Lower lobe of right lung (tissue), 2 donors: ENCODE measurements at regions not wholly inside any gene's neighbourhood (a gene's known extent, or its start where the extent isn't known, plus 50 kb on each side); places are given as distances from the start of the nearest gene placed in this dataset.

Source experiments
- ATAC-seq, 2 donors: fragments of 200-7000 bp; cut with Tn5 transposase; one replicate each; pipeline ENCODE4 v1.9.1; 2020 to 2022; ENCODE audit warnings: mild to moderate bottlenecking in 2 of 2, moderate library complexity in 2 of 2
- DNase-seq: peaks from one replicate; pipeline ENCODE4 v3.0.0-alpha.2; 2020
- H3K27ac ChIP-seq: fragments of 200-600 bp; one replicate; pipeline ENCODE4 v1.8.0; 2022
- H3K27me3 ChIP-seq: fragments of 200-600 bp; one replicate; pipeline ENCODE4 v1.8.0; 2022; ENCODE audit warnings: low read depth
- H3K36me3 ChIP-seq: fragments of 200-600 bp; one replicate; pipeline ENCODE4 v1.8.0; 2022; ENCODE audit warnings: mild to moderate bottlenecking
- H3K4me1 ChIP-seq: fragments of 200-600 bp; one replicate; pipeline ENCODE4 v1.8.0; 2022
- H3K4me3 ChIP-seq: fragments of 200-600 bp; one replicate; pipeline ENCODE4 v1.8.0; 2022; ENCODE audit warnings: mild to moderate bottlenecking
- H3K9me3 ChIP-seq: fragments of 200-600 bp; one replicate; pipeline ENCODE4 v1.8.0; 2022
- intact Hi-C: fragments of 100-400 bp; cut with DNase I; formaldehyde crosslinking; loops from one replicate; pipeline ENCODE4 v1.11.0; 2022
- TF ChIP-seq, protein P1 (sequence below): fragments of 200-600 bp; IDR thresholded peaks from one replicate; pipeline ENCODE4 v1.8.0; 2022; ENCODE audit warnings: antibody characterized with exemption, mild to moderate bottlenecking
- donor health status: DM: no; HTN: yes; CAD: no; lungs with severe emphysema.

DNA sequence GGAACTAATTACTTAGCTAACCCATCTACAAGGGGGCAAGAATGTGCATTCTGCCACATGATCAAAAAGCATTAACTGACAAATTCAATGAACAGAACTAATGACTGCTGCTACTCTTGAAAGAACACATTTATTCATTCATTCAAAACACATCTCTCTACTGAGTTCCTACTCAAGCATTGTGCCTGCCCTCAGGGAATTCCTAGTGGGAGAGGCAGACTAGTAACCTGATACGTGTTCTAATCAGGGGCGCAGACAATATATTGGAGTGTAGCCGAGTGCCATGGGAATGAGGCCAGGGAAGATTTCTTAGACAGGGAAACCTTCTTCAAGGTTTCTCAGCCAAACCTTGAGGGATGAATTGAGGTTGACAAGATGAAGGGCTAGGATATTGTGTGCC lies 56.7 kb upstream of the PAPPA start:
- ATAC-seq: no peak
- Histone ChIP-seq H3K4me3 (no peak overlapping the region), H3K9me3 (no peaks in the 10 kb centered on the region), H3K36me3 (no peaks in the 10 kb centered on the region), H3K27ac (no peak overlapping the region), H3K27me3 (no peaks in the 10 kb centered on the region), H3K4me1 (no peaks in the 10 kb centered on the region)
- DNase-seq: no peak
- intact Hi-C loops: no loop called here
- TF ChIP-seq, protein P1, sequence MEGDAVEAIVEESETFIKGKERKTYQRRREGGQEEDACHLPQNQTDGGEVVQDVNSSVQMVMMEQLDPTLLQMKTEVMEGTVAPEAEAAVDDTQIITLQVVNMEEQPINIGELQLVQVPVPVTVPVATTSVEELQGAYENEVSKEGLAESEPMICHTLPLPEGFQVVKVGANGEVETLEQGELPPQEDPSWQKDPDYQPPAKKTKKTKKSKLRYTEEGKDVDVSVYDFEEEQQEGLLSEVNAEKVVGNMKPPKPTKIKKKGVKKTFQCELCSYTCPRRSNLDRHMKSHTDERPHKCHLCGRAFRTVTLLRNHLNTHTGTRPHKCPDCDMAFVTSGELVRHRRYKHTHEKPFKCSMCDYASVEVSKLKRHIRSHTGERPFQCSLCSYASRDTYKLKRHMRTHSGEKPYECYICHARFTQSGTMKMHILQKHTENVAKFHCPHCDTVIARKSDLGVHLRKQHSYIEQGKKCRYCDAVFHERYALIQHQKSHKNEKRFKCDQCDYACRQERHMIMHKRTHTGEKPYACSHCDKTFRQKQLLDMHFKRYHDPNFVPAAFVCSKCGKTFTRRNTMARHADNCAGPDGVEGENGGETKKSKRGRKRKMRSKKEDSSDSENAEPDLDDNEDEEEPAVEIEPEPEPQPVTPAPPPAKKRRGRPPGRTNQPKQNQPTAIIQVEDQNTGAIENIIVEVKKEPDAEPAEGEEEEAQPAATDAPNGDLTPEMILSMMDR: no peak

DNA sequence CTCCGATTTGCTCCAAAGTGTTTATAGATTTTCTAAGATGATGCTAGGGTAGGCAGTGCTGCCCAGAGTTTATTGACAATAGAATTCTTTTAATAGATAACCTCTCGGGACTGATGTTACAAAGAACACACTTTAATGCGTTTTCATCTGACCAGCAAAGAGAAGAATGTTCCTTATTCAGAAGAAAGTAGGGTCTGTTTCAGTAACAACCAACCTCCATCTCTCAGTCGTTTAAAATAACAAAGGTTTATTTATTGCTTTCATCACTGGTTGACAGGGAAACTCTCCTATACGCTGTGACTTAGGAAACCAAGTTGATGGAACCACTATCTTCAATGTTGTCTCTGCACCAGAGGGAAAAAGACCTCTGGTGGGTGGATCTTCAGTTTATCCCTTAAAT lies 55.1 kb upstream of the PAPPA start:
- no peak for DNase-seq
- intact Hi-C loops: no loop called here
- no peaks in the 10 kb centered on the region for H3K9me3 ChIP-seq
- H3K27ac ChIP-seq: no peak overlapping the region
- ATAC-seq: no peak
- no peak overlapping the region for H3K4me3 ChIP-seq
- H3K4me1 ChIP-seq: no peaks in the 10 kb centered on the region
- TF ChIP-seq, protein P1: no peak
- no peaks in the 10 kb centered on the region for H3K36me3 ChIP-seq
- no peaks in the 10 kb centered on the region for H3K27me3 ChIP-seq

DNA sequence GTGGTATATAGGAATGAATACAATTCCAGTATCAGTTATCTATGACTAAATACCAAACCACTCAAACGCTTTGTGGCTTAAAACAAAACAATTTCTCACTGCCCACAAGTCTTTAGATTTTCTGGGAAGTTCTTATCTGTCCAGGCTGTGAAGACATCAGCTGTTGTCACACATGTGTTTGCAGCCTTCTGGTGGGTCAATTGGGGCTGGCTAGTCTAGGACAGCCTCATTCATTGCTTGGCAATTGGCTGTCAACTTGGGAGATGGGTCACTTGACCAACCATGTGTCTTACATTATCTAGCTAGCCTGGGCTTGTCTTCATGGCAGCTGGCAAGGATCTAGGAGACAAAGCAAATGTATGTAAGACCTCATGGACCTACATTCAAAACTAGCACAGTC lies 53.8 kb upstream of the PAPPA start:
- no peaks in the 10 kb centered on the region for H3K4me1 ChIP-seq
- H3K4me3 ChIP-seq: no peak overlapping the region
- H3K27ac ChIP-seq: no peak overlapping the region
- intact Hi-C loops: no loop called here
- no peak for DNase-seq
- H3K9me3 ChIP-seq: no peaks in the 10 kb centered on the region
- TF ChIP-seq, protein P1: no peak
- no peak for ATAC-seq
- no peaks in the 10 kb centered on the region for H3K27me3 ChIP-seq
- no peaks in the 10 kb centered on the region for H3K36me3 ChIP-seq

DNA sequence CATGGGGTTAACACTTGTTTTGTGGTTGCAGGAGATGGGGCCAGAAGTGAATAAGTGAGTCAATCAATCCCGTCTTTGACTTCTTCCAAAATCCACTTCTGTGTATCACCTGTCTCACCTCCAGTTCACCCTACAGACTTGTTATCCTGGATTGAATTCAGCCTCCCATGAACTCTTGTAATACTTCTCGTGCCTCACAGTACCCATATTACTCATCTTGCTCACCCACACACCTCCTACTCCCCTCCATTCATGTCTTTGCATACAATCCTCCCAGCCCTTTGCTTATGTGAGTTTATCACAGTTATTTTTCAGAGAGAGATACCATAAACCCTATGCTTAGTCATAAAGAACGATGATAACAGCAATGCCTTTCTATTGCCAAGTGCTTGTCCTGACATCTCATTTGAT lies 52.9 kb upstream of the PAPPA start:
- DNase-seq (no peak), ATAC-seq (no peak)
- Histone ChIP-seq H3K27me3 (no peaks in the 10 kb centered on the region), H3K4me1 (no peaks in the 10 kb centered on the region), H3K4me3 (no peak overlapping the region), H3K9me3 (no peaks in the 10 kb centered on the region), H3K27ac (no peak overlapping the region), H3K36me3 (no peaks in the 10 kb centered on the region)
- TF ChIP-seq, protein P1: no peak
- intact Hi-C loops: no loop called here

DNA sequence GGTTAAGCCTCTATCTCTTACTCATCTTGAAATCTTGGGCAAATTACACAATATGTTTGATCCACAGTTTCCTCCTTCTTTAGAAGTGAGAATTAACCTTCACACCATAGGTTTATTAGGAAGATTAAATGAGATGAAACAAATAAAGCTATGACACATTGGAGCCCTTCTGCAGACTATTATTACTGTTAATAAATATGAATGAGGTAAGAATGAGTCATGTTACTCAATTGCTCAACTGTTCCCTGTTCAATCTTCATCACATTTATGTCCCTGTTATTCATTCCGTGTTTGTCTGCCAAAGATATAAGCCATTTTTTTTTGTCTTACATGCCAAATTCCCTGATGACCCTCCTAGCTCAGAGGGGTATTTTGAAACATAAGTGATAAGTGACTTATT lies 52.1 kb upstream of the PAPPA start:
- Histone ChIP-seq H3K27ac (no peak overlapping the region), H3K27me3 (no peaks in the 10 kb centered on the region), H3K4me3 (no peak overlapping the region), H3K36me3 (no peaks in the 10 kb centered on the region), H3K4me1 (no peaks in the 10 kb centered on the region), H3K9me3 (no peaks in the 10 kb centered on the region)
- intact Hi-C loops: no loop called here
- TF ChIP-seq, protein P1: no peak
- ATAC-seq (peak in 1 of 2 donors; percentile 47), DNase-seq (no peak)

DNA sequence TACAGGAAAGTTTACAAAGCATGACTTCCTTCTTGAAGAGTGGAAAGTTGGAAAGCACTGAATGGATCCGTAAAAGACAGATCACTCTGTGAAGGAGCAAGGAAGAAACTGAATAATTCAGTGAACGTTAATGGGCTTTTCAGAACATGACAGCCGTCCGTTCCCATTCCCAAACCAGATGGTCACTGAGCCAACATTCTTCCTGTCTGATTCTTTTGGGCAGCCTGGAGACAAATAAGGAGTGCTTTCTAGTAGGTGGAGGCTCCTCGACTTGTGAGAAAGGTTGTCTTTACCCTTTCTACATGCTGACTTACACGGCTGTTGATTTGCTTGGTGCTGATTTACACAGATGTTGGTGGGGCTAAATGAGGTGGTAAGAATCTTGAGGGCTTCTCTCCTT lies 51.0 kb upstream of the PAPPA start:
- Histone ChIP-seq H3K27me3 (no peaks in the 10 kb centered on the region), H3K27ac (no peak overlapping the region), H3K4me3 (no peak overlapping the region), H3K9me3 (no peaks in the 10 kb centered on the region), H3K36me3 (no peaks in the 10 kb centered on the region), H3K4me1 (no peaks in the 10 kb centered on the region)
- DNase-seq (no peak), ATAC-seq (no peak)
- TF ChIP-seq, protein P1: no peak
- intact Hi-C loops: no loop called here
